PC-3 (cell line): ENCODE measurements at regions not wholly inside any gene's neighbourhood (a gene's known extent, or its start where the extent isn't known, plus 50 kb on each side); places are given as distances from the start of the nearest gene placed in this dataset.

ENCODE experiments used
- CTCF ChIP-seq: fragments of 300-600 bp; sonication (generic); conservative IDR thresholded peaks from 2 replicates; pipeline ENCODE4 v1.5.1; 2017; ENCODE audit warnings: antibody characterized with exemption, low read depth, mild to moderate bottlenecking, low read length
- EZH2 ChIP-seq: fragments of 300-600 bp; sonication (generic); IDR thresholded peaks from one replicate; pipeline ENCODE4 v1.6.1; 2017; ENCODE audit warnings: antibody characterized with exemption, mild to moderate bottlenecking, low read length; ENCODE audit not compliant: unreplicated experiment
- EZH2phosphoT487 ChIP-seq: fragments of 300-600 bp; sonication (generic); IDR thresholded peaks from 2 replicates; pipeline ENCODE4 v1.6.1; 2018; ENCODE audit warnings: mild to moderate bottlenecking, antibody characterized with exemption, low read length, borderline replicate concordance

- TF ChIP-seq CTCF (no peak), EZH2phosphoT487 (no peak), EZH2 (no peak)
Measured at GRCh38 chr4:164524789-164525188, 229.1 kb upstream of the SMIM31 start.
